HG03571 (cell line): ENCODE measurements at regions not wholly inside any gene's neighbourhood (a gene's known extent, or its start where the extent isn't known, plus 50 kb on each side); places are given as distances from the start of the nearest gene placed in this dataset.

Experiments used
- ATAC-seq: cut with Tn5 transposase; IDR thresholded peaks from one replicate; pipeline ENCODE4 v1.9.1; 2021; ENCODE audit not compliant: unreplicated experiment

DNA sequence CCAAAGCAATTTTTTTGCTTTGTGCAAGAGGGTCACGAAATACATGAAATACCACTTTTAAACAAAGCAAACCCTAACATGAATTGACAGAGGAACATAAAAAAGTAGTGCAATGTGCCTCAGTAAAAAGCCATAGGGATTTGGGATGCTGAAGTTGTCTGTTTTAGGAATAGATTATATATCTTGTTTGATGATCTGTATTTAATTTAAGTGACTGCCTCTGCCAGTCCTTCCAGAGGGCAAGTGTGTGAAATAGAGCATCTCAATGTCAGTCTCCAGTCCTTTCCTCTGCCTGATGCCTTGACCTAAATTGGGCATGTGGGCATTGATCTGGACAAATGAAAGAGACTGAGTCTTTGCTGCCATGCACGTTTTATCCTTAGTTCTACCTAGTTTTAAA is 222.8 kb downstream of the PTPRC start:
- ATAC-seq = no peak

DNA sequence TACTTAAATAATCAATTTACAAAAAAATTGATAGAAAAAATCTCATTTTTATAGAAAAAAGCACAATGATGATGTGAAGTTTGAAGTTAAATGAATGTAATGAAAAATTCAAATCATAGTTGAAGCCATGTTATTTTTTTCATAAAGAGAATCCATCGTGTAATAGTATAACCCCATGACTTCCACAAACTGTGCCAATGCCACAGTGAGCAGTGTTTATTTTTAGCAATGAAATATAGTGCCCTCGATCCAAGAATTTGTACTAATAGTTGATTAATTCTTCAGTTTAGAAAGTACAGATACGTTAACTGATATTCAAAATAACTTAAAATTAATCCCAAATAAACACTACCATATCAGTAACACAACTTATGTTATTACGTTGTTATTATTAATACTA is 225.9 kb downstream of the PTPRC start:
- ATAC-seq = no peak

DNA sequence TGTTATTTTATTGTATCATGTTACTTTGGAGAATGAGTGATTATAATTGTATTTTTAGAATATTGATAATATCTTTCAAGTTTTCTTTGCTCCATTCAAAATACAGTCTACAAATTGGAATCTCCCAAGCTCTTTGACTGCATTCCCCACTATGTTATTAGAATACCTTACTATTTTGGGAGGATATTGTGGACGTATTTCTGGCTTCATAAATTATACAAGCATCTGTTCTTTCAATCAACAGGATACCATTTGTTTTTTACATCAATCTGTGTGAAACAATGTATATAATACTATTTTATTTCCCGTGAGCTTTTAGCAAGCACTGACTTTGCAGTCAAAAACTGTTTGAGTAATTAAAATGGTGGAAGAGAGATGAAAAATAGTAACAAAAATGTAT is 226.5 kb downstream of the PTPRC start:
- ATAC-seq = no peak

DNA sequence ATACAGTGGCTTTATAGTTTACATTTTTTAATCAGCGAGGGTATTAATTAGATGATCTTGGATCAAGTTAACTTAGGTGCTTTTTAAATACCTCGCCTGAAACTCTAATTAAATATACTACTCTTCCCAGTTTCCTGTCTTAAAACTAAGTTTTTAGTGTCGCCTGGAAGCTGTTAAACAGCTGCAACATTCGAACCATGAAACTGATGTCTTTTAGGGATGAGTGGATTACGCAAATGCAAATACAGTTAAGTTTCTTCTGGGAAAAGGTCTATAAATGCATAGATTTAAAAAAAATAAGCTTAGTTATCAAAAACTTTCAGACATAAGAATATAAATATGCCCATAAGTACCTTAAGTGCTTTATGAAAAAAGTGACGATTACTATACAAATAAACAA is 228.3 kb downstream of the PTPRC start:
- no peak for ATAC-seq

DNA sequence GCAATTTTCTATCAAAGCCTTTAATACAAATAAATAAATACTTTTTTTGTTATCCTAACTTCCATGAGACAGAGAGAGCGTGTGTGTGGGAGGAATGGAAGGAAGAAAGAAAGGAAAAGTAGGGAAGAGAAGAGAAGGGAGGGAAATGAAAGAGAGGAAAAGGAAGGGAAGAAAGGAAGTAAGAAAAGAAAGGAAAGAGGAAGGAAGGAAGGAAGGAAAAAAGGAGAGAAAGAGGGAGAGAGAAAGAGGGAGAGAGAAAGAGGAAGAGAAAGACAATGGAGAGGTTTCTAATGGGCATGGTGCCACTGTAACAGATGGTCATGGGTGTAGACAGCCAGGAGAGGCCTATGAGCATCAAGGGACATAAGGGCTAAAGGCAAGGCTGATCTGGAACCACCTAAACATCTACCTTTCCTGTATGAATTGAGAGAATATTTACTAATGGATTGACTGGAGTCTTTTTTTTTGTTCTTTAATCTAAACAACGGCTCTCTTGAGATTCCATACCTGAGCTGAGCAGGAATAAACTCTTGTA is 234.9 kb downstream of the PTPRC start:
- no peak for ATAC-seq

DNA sequence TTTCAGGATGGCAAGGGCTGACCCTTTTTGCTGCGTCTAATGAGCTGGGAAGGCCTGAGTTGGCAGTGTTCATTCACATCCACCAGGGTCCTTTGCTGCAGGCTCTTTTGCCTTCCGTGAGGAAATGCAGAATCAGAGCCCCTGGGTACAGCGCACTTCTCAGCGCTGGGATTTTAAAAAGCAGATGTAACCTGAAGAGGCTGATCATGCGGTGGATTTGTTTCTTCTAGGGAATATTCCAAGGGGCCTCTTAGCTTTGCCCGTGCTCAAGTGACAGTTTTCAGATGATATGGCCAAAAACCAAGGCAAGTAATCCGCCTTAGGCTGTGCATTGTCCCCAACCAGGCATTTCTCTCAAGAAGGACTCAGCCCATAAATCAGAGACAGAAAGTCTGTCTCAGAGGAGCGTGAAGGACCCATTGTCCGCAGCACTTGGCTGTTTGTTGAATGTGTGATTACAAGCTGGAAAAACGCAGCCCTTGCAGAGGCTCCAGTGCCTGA is 237.6 kb downstream of the PTPRC start:
- ATAC-seq = no peak

DNA sequence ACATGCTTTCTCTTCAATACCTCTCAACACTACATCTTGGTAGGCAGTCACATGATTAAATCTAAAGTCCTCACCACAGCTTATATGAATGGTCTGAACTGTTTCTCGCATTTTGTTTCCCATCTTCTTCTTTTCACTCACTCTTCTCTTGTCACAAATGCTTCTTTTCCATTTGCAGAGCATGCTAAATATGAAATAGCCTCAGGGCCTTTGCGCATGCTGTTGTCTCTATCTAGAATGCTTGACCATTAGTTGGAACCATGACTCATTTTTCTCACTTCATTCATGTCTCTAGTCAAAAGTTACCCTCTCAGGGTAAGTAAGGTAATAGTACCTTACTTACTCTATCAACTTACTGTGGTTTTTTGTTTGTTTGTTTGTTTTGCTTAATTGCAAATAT is 239.7 kb downstream of the PTPRC start:
- no peak for ATAC-seq

DNA sequence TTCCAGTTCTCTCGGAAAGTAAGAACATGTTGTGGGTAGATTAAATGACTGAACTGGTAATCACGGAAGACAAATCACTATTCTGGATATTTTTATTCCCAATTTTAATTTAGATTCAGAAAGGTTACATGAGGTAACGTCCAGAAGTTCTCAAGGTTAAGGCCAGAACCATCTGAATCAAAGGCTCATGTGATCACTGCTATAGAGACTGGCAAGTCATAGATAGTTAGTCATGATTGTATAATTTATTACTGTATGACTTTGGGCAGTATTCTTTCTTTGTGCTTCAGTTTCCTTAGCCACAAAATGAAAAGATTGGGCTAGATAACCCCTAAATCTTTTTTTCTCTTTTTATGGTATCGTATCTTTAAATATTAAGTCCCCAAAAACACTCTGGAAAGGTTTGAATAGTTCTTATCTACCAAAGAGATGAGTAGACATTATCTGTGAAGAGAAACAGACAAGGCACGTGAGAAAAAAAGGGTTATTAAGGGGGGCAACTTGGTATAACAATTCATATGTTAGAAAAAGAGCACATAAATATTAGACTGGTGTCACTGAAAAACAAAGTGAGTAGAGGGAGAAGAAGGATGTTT is 241.0 kb downstream of the PTPRC start:
- no peak for ATAC-seq

DNA sequence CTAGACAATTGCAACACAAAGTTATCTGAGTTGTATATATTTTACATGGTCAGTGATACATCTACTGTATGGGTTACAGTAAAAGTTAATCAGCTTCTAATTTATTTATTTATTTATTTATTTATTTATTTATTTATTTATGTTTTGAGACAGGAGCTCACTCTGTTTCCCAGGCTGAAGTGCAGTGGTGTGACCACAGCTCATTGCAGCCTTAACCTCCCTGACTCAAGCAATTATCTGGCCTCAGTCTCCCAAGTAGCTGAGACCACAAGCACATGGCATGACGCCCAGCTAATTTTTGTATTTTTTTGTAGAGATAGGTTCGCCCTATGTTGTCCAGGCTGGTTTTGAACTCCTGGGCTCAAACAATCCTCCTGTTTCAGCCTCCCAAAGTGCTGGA is 241.6 kb downstream of the PTPRC start:
- ATAC-seq = no peak

DNA sequence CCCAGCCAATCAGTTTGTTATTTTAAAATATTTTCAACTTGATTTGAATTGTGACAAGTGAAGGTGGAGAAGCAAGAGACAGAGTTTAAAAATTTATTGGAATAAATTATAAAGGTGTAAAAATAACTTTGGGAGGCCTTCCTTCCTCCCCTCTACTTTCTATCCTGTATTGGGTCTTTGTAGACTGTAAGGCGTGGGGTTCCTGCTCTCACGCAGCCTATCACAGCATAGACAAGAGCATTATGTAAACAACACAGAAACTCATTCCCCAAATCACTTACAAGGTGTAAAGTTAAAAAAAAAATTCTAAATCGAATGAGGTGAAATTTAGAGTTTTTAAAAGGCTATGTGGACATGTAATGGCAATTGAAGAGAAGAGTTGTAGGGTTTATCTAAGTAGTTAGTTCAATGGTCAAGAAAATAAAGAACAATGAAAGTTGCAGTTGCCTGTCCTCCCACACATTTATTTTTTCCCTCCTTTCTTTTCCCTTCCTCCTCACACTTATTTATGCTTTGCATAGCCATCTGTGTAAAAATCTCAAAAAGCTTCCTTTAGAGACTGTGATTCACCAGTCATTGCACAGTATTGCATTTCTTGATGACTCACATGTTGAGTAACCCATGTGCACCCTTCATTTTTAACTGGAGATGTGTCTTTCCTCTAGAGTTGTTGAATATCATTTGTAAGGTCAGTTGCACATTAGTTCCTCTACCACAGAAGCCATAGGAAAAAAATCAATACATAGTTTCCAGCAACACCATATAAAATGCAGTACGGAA is 242.2 kb downstream of the PTPRC start:
- ATAC-seq = no peak

DNA sequence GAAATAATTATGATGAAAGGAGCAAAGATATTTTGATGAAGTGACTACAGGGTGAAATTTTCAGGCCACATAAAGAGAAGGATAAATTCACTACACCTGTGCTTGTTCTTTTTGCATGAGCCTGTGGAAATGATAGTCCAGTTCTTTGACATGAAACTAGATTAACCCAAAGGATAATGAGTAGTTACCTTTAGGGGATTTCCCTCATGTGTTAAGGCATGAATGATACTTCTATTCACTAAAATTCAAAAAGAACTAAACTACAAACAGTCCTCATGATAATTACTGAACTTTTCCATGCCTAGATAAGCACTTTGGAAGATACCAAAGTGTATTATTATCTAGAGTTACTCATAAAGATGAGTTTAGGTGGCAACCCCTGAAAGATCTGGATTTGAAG is 244.3 kb downstream of the PTPRC start:
- no peak for ATAC-seq

DNA sequence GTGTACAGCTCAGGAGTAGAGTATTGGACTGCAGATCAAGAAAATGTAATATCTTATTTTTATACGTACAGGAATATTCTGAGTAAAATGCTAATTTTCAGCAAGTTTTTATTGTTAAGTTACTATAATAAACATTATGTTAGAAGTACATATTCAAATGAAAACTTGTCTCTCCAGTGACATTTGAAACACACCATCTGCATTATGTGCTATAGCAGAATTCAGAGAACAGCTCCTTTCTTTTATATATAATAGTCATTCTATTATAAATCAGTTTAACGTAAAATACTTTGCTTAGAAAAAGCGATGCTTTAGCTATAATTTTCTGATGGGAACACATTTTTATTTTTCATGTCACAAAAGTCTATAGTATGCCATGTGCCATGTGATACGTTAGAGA is 249.0 kb downstream of the PTPRC start:
- no peak for ATAC-seq

DNA sequence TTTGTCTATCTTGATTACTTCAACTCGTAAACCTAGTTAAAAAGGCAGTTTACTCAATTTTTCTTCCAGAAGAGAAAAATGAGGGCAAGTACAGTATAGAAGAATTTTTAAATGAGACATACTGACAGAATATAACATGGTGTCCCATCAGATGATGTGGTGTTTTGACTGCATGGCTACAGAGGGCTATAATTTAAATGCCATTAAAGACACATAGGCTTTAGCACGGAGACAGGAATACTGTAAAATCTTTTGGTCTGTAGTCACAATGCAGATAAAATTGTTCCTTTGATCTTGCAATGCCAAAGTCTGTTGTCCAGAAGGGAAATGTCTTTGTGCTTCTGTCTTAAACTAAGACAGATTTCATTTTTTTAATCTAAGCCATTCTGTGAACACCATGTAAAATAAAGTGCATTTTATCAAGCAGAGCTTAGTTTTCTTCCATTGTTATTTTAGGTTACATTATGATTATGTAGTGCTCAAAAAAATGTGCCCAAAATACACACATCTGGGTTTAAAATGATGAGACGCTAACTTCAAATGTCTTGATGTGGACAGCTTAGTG is 249.6 kb downstream of the PTPRC start:
- ATAC-seq = no peak

DNA sequence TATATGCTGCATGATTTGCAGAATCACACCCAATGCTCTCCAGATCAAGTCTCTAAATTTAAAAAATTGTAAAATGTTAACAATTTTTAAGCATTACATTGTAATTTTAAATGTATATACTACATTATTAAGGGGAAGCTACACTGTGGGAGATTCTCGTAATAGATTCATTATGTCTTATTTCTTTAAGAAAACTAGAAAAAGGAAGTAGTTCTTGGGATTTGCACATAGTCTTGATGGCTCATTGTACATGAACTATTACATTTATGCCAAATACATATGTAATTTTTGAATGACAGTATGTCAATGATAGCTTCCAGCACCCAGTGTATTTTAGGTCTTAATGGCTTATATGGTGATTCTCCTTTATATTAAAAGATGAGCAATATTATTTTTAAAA is 250.3 kb downstream of the PTPRC start:
- ATAC-seq = no peak

DNA sequence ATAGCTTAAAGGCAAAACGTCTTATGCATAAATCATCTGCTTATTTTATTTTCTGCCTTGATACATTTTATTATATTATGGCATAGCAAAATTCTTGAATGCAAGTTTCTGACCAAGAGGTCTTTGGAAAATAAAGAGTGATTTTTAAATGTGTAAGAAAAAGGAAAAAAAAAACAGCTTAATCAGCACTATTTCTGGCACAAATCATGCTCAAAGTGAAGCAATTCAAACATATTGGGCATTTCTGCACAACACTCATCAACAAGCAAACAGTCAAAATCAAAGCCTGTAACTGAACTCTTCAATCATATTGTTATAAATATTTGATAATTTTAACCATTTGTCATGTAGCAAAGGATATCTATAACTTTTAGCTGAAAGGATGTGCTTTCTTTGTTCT is 250.9 kb downstream of the PTPRC start:
- no peak for ATAC-seq

DNA sequence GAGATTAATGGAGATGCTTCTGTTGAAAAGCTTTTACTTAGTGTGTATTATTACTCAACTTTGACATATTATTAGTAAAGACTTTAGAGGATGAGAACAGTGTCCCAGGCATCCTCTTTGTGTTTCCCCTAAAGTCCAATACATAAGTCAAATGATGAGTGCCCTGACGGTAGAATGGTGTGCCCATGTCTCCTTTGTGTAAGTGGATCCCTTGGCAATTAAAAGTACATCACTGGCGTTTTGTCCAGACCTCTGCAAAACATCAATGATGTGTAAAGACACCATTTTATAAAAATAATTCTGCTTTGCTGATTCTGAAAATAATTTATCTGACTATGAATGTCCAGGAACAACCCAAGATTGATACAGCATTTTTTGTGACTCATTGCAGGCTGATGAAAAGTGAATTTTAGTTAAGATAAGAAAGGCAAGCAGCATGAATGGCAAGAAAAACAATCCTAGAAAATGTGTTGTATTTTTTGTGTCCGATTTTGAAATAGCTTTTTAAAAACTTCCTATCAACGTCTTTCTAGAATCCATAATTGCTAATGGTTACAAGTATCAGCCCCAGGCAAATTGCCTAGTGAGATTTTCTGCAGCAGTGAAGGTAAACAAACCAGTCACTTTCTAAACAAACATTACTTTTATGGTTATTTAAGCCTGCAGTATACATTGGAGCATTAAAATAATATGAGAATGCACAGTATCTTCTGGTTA is 251.5 kb downstream of the PTPRC start:
- no peak for ATAC-seq

DNA sequence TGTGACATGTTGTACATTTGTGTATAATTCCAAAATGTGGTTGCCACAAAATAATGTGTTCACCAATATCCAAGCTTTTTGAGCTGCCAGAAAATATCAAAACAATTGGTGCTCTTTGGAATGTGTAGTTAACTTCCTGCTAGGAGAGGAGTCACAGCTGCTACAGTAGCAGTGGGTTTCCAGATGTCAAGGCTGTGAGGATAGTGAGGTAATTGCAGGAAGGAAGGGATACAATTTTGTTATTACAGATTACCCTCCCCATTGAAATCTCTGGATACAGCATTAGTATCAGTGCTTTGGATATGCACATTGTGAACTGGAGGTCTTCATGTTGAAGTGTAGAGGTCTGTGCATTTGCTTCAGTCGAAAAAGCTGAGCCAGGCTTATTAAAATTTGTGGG is 253.2 kb downstream of the PTPRC start:
- ATAC-seq = no peak

DNA sequence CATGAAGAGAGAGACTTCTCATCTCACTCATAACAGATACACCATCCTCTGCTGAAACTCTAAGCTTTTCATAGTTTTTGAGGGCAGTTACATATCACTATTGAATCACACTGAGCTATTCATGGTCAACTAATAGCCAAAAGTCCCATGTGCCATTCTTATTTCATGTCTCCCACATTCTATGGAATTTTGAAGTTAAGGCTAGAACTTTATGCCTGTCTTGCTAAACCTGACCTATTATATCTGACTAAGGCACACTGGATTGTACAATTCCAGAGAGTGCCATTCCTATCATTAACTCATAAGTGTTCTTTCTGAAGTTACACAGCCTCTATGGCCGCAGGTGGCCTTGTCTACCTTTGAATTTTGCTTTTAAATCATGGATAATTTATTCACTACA is 254.3 kb downstream of the PTPRC start:
- ATAC-seq = no peak

DNA sequence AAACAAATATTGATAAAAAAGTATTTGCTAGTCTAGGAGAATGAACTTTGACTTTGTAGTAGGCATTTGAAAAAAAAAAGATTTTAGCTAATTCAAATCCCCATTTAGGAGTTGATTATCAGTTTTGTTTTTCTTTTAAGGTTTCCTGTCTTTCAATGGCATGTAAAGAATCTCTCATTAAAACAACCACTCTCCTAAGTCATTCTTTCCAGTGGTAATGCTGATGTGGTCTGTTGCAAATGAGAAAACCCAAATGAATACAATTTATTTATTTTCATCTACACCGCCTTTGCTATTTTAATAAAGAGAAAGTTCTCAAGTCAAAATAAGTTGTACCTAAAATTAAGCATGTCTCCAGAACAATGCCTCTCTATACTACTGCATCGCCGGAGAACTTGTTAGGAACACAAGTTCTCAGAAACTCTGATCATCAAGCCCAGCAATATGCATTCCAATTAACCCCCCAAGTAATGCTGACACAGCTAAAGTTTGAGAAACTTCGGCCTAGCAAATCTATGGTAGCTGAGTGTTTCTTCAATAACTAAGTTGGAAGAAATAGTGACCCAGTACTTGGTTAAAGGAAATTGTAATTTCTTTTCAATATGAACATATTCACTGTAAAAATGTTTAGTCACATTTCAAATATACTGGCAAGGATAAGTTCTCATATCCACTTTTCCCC is 255.1 kb downstream of the PTPRC start:
- no peak for ATAC-seq

DNA sequence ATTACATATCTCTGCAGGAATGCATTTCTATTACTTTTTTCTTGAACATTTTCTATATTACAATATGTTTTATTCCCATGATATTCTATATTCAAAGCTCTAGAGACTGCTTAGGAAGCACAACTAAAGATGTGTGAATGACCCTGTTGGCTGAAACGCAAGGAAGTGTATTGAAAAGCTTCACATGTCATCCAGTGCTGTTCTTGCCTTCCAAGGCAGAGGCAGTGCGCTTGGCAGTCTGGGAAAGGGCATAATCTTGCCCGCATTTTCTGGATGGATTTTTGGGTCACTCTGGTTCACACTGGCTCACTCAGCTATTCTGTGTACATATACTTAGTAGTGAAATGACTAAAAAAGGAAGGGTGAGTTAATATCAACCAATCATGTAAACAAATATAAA is 262.4 kb downstream of the PTPRC start:
- ATAC-seq = no peak

DNA sequence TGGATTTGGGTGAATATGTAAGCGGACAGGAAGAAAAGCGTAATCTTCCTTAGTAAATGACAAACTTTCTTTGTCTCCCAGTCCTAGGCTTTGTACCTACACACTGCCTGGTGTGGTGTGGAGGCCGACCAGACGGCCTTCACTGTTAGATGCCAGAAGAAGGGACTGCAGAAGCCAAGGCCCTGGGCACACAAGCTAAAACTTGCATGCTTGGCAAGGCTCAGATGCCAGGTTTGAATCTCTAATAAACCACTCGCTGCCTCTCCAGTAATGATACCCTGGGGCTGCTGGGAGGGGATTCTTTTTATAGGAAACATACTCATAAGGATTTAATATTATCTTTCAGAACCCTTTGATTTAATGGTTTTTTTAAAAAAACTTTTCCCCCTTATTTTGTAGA is 263.8 kb downstream of the PTPRC start:
- ATAC-seq = no peak
